GM12892 (cell line): ENCODE measurements at regions not wholly inside any gene's neighbourhood (a gene's known extent, or its start where the extent isn't known, plus 50 kb on each side); places are given as distances from the start of the nearest gene placed in this dataset.

Source experiments
- POLR2A ChIP-seq: IDR thresholded peaks from 2 replicates; pipeline ENCODE4 v1.6.1; 2011; ENCODE audit warnings: low read depth, low read length, control low read depth
- TAF1 ChIP-seq: IDR thresholded peaks from 2 replicates; pipeline ENCODE4 v1.6.1; 2011; ENCODE audit warnings: low read depth, mild to moderate bottlenecking, control low read depth, low read length, borderline replicate concordance

- no peak for TF ChIP-seq POLR2A
- TF ChIP-seq TAF1: no peak
Measured at GRCh38 chr14:45531022-45531421, 278.0 kb upstream of the MIS18BP1 start.
